C4-2B (cell line): ENCODE measurements at regions not wholly inside any gene's neighbourhood (a gene's known extent, or its start where the extent isn't known, plus 50 kb on each side); places are given as distances from the start of the nearest gene placed in this dataset.

ENCODE experiments used
- CTCF ChIP-seq: fragments of 450-650 bp; conservative IDR thresholded peaks from 2 replicates; pipeline ENCODE4 v1.5.1; 2017; ENCODE audit warnings: mild to moderate bottlenecking
- ZFX ChIP-seq: fragments of 450-650 bp; IDR thresholded peaks from 2 replicates; pipeline ENCODE4 v1.6.1; 2017

GRCh38 chr5:17121776-17122175 lies 95.7 kb upstream of the BASP1 start:
- no peak for TF ChIP-seq CTCF
- no peak for TF ChIP-seq ZFX
